HG02571 (cell line): ENCODE measurements at regions not wholly inside any gene's neighbourhood (a gene's known extent, or its start where the extent isn't known, plus 50 kb on each side); places are given as distances from the start of the nearest gene placed in this dataset.

Experiments
- ATAC-seq: cut with Tn5 transposase; IDR thresholded peaks from one replicate; pipeline ENCODE4 v1.9.1; 2021; ENCODE audit warnings: mild to moderate bottlenecking, moderate library complexity; ENCODE audit not compliant: unreplicated experiment

- no peak for ATAC-seq
Measured at GRCh38 chr13:91280801-91281200, 66.7 kb upstream of the MIR17HG start.

- ATAC-seq, result no peak
Measured at GRCh38 chr13:91284335-91284734, 63.2 kb upstream of the MIR17HG start.

- no peak for ATAC-seq
Measured at GRCh38 chr13:91286317-91286716, 61.2 kb upstream of the MIR17HG start.

GRCh38 chr13:91291078-91291477 is 56.4 kb upstream of the MIR17HG start:
- no peak for ATAC-seq

GRCh38 chr13:91292630-91293221 is 54.8 kb upstream of the MIR17HG start:
- ATAC-seq, result no peak

GRCh38 chr13:91295712-91296410 is 51.6 kb upstream of the MIR17HG start:
- no peak for ATAC-seq

GRCh38 chr13:91297503-91297902 is 50.0 kb upstream of the MIR17HG start:
- no peak for ATAC-seq
